Forelimb muscle (tissue), 1 donor: ENCODE measurements at regions not wholly inside any gene's neighbourhood (a gene's known extent, or its start where the extent isn't known, plus 50 kb on each side); places are given as distances from the start of the nearest gene placed in this dataset.
"Not testable (repeated sequence)": the region's sequence is repeated elsewhere in the genome, so short reads cannot be mapped to it uniquely, and the experiment has no call there.

Experiments used
- DNase-seq: peaks from one replicate; pipeline ENCODE4 v3.0.0-alpha.2; 2013; ENCODE audit warnings: low read depth

GRCh38 chr2:194696690-194697089, 960.3 kb upstream of the SLC39A10 start:
- DNase-seq = no peak

- DNase-seq = no peak
Measured at GRCh38 chr2:194686569-194686968, 970.5 kb upstream of the SLC39A10 start.

- DNase-seq = no peak
Measured at GRCh38 chr2:194674043-194674442, 983.0 kb upstream of the SLC39A10 start.

GRCh38 chr2:194672994-194673393, 984.0 kb upstream of the SLC39A10 start:
- DNase-seq = no peak

- no peak for DNase-seq
Measured at GRCh38 chr2:194661431-194661830, 995.6 kb upstream of the SLC39A10 start.

- DNase-seq = not testable (repeated sequence)
Measured at GRCh38 chr2:194639057-194639456, 1018.0 kb upstream of the SLC39A10 start.

- no peak for DNase-seq
Measured at GRCh38 chr2:194621945-194622344, 1035.1 kb upstream of the SLC39A10 start.

GRCh38 chr2:194619366-194619765, 1037.7 kb upstream of the SLC39A10 start:
- no peak for DNase-seq

GRCh38 chr2:194618432-194618831, 1038.6 kb upstream of the SLC39A10 start:
- no peak for DNase-seq

- DNase-seq = no peak
Measured at GRCh38 chr2:194616334-194616733, 1040.7 kb upstream of the SLC39A10 start.

- no peak for DNase-seq
Measured at GRCh38 chr2:194610297-194610696, 1046.7 kb upstream of the SLC39A10 start.

- no peak for DNase-seq
Measured at GRCh38 chr2:194603429-194603828, 1053.6 kb upstream of the SLC39A10 start.

- DNase-seq = no peak
Measured at GRCh38 chr2:194602750-194603149, 1054.3 kb upstream of the SLC39A10 start.

- no peak for DNase-seq
Measured at GRCh38 chr2:194591192-194591591, 1065.8 kb upstream of the SLC39A10 start.

GRCh38 chr2:194587739-194588270, 1069.2 kb upstream of the SLC39A10 start:
- no peak for DNase-seq

- DNase-seq = no peak
Measured at GRCh38 chr2:194567661-194568017, 1089.4 kb upstream of the SLC39A10 start.

- no peak for DNase-seq
Measured at GRCh38 chr2:194566907-194567660, 1089.9 kb upstream of the SLC39A10 start.

GRCh38 chr2:194564422-194564821, 1092.6 kb upstream of the SLC39A10 start:
- no peak for DNase-seq

- no peak for DNase-seq
Measured at GRCh38 chr2:194562329-194562728, 1094.7 kb upstream of the SLC39A10 start.

- no peak for DNase-seq
Measured at GRCh38 chr2:194559964-194560363, 1097.1 kb upstream of the SLC39A10 start.

GRCh38 chr2:194559523-194559922, 1097.5 kb upstream of the SLC39A10 start:
- DNase-seq = no peak

GRCh38 chr2:194557993-194558392, 1099.0 kb upstream of the SLC39A10 start:
- DNase-seq = no peak

- DNase-seq = no peak
Measured at GRCh38 chr2:194556629-194557028, 1100.4 kb upstream of the SLC39A10 start.

GRCh38 chr2:194553980-194554379, 1103.0 kb upstream of the SLC39A10 start:
- no peak for DNase-seq
